ENCODE measurements at regions not wholly inside any gene's neighbourhood (a gene's known extent, or its start where the extent isn't known, plus 50 kb on each side); places are given as distances from the start of the nearest gene placed in this dataset.

DNA sequence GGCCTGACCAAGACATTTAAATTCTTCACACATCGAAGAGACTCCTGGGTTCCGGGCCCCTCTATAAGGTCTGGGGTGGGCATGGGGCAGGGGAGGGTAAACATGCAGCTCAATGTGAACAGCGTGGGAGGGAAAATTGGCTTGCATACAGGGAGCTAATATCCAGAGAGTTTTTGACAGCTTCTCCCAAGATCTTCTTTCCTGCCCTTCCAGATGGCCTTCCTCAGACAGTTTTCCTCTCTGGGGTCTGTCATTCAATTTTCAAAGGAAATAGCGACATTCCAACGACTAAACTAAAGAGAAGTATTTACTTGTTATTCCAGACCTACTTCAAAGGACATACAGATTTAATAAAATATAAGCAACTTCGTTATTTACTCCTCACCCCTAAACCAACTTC lies 1030.6 kb downstream of the MCTP2 start (continued):
- TF ChIP-seq, protein P1, sequence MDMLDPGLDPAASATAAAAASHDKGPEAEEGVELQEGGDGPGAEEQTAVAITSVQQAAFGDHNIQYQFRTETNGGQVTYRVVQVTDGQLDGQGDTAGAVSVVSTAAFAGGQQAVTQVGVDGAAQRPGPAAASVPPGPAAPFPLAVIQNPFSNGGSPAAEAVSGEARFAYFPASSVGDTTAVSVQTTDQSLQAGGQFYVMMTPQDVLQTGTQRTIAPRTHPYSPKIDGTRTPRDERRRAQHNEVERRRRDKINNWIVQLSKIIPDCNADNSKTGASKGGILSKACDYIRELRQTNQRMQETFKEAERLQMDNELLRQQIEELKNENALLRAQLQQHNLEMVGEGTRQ (IDR thresholded peaks at IDR 0.05; ENCODE audit: low read length), result no peak

Data from H1 (cell line).